ENCODE measurements at regions not wholly inside any gene's neighbourhood (a gene's known extent, or its start where the extent isn't known, plus 50 kb on each side); places are given as distances from the start of the nearest gene placed in this dataset.

- Histone ChIP-seq H3K4me3 (ENCODE audit: low read depth, low read length) (no peak overlapping the region), H3K27me3 (no peaks in the 10 kb centered on the region), H3K9me3 (no peaks in the 10 kb centered on the region), H3K4me1 (no peaks in the 10 kb centered on the region), H3K36me3 (no peaks in the 10 kb centered on the region)
- TF ChIP-seq CTCF (IDR thresholded peaks at IDR 0.05; ENCODE audit: low read depth, low read length): no peak
- no peak for DNase-seq
These were observed 1105.8 kb downstream of the CDH18 start for GRCh38 chr5:18882154-18882553.

GRCh38 chr5:18888821-18889220 lies 1099.2 kb downstream of the CDH18 start:
- no peak for DNase-seq
- no peak for TF ChIP-seq CTCF (IDR thresholded peaks at IDR 0.05; ENCODE audit: low read depth, low read length)
- H3K4me3 ChIP-seq (ENCODE audit: low read depth, low read length): no peak overlapping the region

GRCh38 chr5:18900644-18901043 lies 1087.4 kb downstream of the CDH18 start:
- no peaks in the 10 kb centered on the region for H3K27me3 ChIP-seq
- no peaks in the 10 kb centered on the region for H3K4me1 ChIP-seq
- TF ChIP-seq CTCF (IDR thresholded peaks at IDR 0.05; ENCODE audit: low read depth, low read length): no peak
- no peak for DNase-seq
- no peaks in the 10 kb centered on the region for H3K36me3 ChIP-seq
- H3K9me3 ChIP-seq: no peaks in the 10 kb centered on the region
- H3K4me3 ChIP-seq (ENCODE audit: low read depth, low read length): no peak overlapping the region

More at GRCh38 chr5:18888821-18889220, 1099.2 kb downstream of the CDH18 start:
- no peaks in the 10 kb centered on the region for H3K9me3 ChIP-seq
- H3K27me3 ChIP-seq: no peaks in the 10 kb centered on the region
- H3K4me1 ChIP-seq: no peaks in the 10 kb centered on the region
- H3K36me3 ChIP-seq: no peaks in the 10 kb centered on the region

- H3K4me3 ChIP-seq (ENCODE audit: low read depth, low read length): no peak overlapping the region
- peaks cover 6% of the 10 kb centered on the region; the same call in 1 of the 2 replicates for H3K4me1 ChIP-seq
- no peak for TF ChIP-seq CTCF (IDR thresholded peaks at IDR 0.05; ENCODE audit: low read depth, low read length)
- no peaks in the 10 kb centered on the region for H3K27me3 ChIP-seq
- DNase-seq: no peak
- no peaks in the 10 kb centered on the region for H3K9me3 ChIP-seq
- no peaks in the 10 kb centered on the region for H3K36me3 ChIP-seq
These were observed 1067.0 kb downstream of the CDH18 start for GRCh38 chr5:18920966-18921365.

GRCh38 chr5:18932081-18932480 lies 1055.9 kb downstream of the CDH18 start:
- no peaks in the 10 kb centered on the region for H3K36me3 ChIP-seq
- H3K4me1 ChIP-seq: no peaks in the 10 kb centered on the region
- no peaks in the 10 kb centered on the region for H3K27me3 ChIP-seq
- DNase-seq: no peak
- no peaks in the 10 kb centered on the region for H3K9me3 ChIP-seq
- TF ChIP-seq CTCF (IDR thresholded peaks at IDR 0.05; ENCODE audit: low read depth, low read length): no peak
- H3K4me3 ChIP-seq (ENCODE audit: low read depth, low read length): no peak overlapping the region

GRCh38 chr5:18944771-18945170 lies 1043.2 kb downstream of the CDH18 start:
- Histone ChIP-seq H3K4me3 (ENCODE audit: low read depth, low read length) (no peak overlapping the region), H3K9me3 (no peaks in the 10 kb centered on the region), H3K4me1 (no peaks in the 10 kb centered on the region), H3K27me3 (no peaks in the 10 kb centered on the region), H3K36me3 (no peaks in the 10 kb centered on the region)
- DNase-seq: no peak
- TF ChIP-seq CTCF (IDR thresholded peaks at IDR 0.05; ENCODE audit: low read depth, low read length): no peak
